ENCODE measurements at regions not wholly inside any gene's neighbourhood (a gene's known extent, or its start where the extent isn't known, plus 50 kb on each side); places are given as distances from the start of the nearest gene placed in this dataset.

- Histone ChIP-seq H3K9me2 (ENCODE audit: insufficient read depth, low read length) (no peaks in the 10 kb centered on the region), H3K4me2 (ENCODE audit: low read length) (no peak overlapping the region), H3K36me3 (ENCODE audit: insufficient read depth, low read length) (no peaks in the 10 kb centered on the region), H3K79me2 (ENCODE audit: insufficient read depth, low read depth, low read length) (no peaks in the 10 kb centered on the region), H3K4me1 (ENCODE audit: insufficient read depth, low read length, poor library complexity, severe bottlenecking) (no peaks in the 10 kb centered on the region), H4K20me1 (ENCODE audit: insufficient read depth, low read length) (no peaks in the 10 kb centered on the region), H3K9me3 (ENCODE audit: low read length) (no peaks in the 10 kb centered on the region), H2AFZ (ENCODE audit: low read length) (no peak overlapping the region), H3K4me3 (ENCODE audit: low read depth, low read length, poor library complexity, severe bottlenecking) (no peak overlapping the region), H3K27ac (ENCODE audit: low read depth, low read length, poor library complexity, severe bottlenecking) (no peak overlapping the region)
- POLR2A ChIA-PET = no interaction called here
- CTCF ChIA-PET (ENCODE audit: unreplicated experiment) = no interaction called here
- TF ChIP-seq EZH2phosphoT487 (IDR thresholded peaks at IDR 0.05; ENCODE audit: borderline replicate concordance, low read depth, low read length) = no peak
- BruUV-seq (replicated peaks) = no TSS peak
- intact Hi-C loops (cut with micrococcal nuclease; ENCODE audit: unreplicated experiment) = no loop called here
- no peak for DNase-seq (ENCODE audit: low spot score)
These were observed 83.2 kb upstream of the LEP start for GRCh38 chr7:128157906-128158305.

- Histone ChIP-seq H3K9me2 (ENCODE audit: insufficient read depth, low read length) (no peaks in the 10 kb centered on the region), H3K36me3 (ENCODE audit: insufficient read depth, low read length) (no peaks in the 10 kb centered on the region), H3K27ac (ENCODE audit: low read depth, low read length, poor library complexity, severe bottlenecking) (no peak overlapping the region), H3K4me1 (ENCODE audit: insufficient read depth, low read length, poor library complexity, severe bottlenecking) (no peaks in the 10 kb centered on the region), H3K4me2 (ENCODE audit: low read length) (no peak overlapping the region), H4K20me1 (ENCODE audit: insufficient read depth, low read length) (no peaks in the 10 kb centered on the region), H3K4me3 (ENCODE audit: low read depth, low read length, poor library complexity, severe bottlenecking) (no peak overlapping the region), H3K79me2 (ENCODE audit: insufficient read depth, low read depth, low read length) (no peaks in the 10 kb centered on the region), H2AFZ (ENCODE audit: low read length) (no peak overlapping the region), H3K9me3 (ENCODE audit: low read length) (no peaks in the 10 kb centered on the region)
- no peak for DNase-seq (ENCODE audit: low spot score)
- no TSS peak for BruUV-seq (replicated peaks)
- no peak for TF ChIP-seq CTCF (conservative IDR thresholded peaks at IDR 0.05; ENCODE audit: low read length)
- TF ChIP-seq EZH2phosphoT487 (IDR thresholded peaks at IDR 0.05; ENCODE audit: borderline replicate concordance, low read depth, low read length) = no peak
- intact Hi-C loops (cut with micrococcal nuclease; ENCODE audit: unreplicated experiment) = no loop called here
- CTCF ChIA-PET (ENCODE audit: unreplicated experiment) = no interaction called here
- POLR2A ChIA-PET = no interaction called here
These were observed 82.7 kb upstream of the LEP start for GRCh38 chr7:128158370-128158769.

DNA sequence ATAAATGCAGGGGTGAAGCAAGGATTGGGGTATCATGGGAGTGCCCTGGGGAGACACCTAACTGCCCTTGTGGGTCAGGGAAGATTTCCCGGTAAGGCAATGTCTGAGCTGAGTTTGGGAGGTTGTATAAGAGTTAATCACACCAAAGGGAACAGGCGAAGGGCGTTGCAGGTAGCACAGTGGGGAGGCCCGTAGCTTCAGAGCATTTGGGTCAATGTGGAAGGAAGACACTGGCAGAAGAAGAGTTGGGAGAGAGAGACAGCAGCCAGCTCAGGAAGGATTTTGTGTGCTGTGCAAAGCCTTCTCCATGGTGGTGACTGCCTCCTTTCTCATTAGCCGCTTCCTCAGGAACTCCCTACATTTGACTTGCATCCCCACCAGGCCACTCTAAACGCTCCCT lies 80.8 kb upstream of the LEP start:
- TF ChIP-seq EZH2phosphoT487 (IDR thresholded peaks at IDR 0.05; ENCODE audit: borderline replicate concordance, low read depth, low read length) = no peak
- TF ChIP-seq CTCF (conservative IDR thresholded peaks at IDR 0.05; ENCODE audit: low read length) = no peak
- CTCF ChIA-PET (ENCODE audit: unreplicated experiment) = no interaction called here
- no TSS peak for BruUV-seq (replicated peaks)
- no peaks in the 10 kb centered on the region for H3K36me3 ChIP-seq (ENCODE audit: insufficient read depth, low read length)
- POLR2A ChIA-PET = interaction anchor here (0.6 kb wide), 1 partner anchor 343 kb away, joined by 4 read pairs; no protein-coding TSS in a partner anchor
- H3K4me3 ChIP-seq (ENCODE audit: low read depth, low read length, poor library complexity, severe bottlenecking) = no peak overlapping the region
- DNase-seq (ENCODE audit: low spot score) = no peak
- H3K27ac ChIP-seq (ENCODE audit: low read depth, low read length, poor library complexity, severe bottlenecking) = no peak overlapping the region
- H2AFZ ChIP-seq (ENCODE audit: low read length) = no peak overlapping the region
- H3K79me2 ChIP-seq (ENCODE audit: insufficient read depth, low read depth, low read length) = no peaks in the 10 kb centered on the region
- H4K20me1 ChIP-seq (ENCODE audit: insufficient read depth, low read length) = no peaks in the 10 kb centered on the region
- H3K9me3 ChIP-seq (ENCODE audit: low read length) = no peaks in the 10 kb centered on the region
- H3K4me2 ChIP-seq (ENCODE audit: low read length) = no peak overlapping the region
- no peaks in the 10 kb centered on the region for H3K4me1 ChIP-seq (ENCODE audit: insufficient read depth, low read length, poor library complexity, severe bottlenecking)
- no peaks in the 10 kb centered on the region for H3K9me2 ChIP-seq (ENCODE audit: insufficient read depth, low read length)
- intact Hi-C loops (cut with micrococcal nuclease; ENCODE audit: unreplicated experiment) = no loop called here
